IMR-90 (cell line): ENCODE measurements at regions not wholly inside any gene's neighbourhood (a gene's known extent, or its start where the extent isn't known, plus 50 kb on each side); places are given as distances from the start of the nearest gene placed in this dataset.

ENCODE experiments used
- BHLHE40 ChIP-seq: fragments of 150-350 bp; IDR thresholded peaks from 2 replicates; pipeline ENCODE4 v1.6.1; 2016; ENCODE audit warnings: mild to moderate bottlenecking, low read depth, low read length
- CEBPB ChIP-seq: IDR thresholded peaks from 2 replicates; pipeline ENCODE4 v1.6.1; 2012; ENCODE audit warnings: low read depth, low read length, improper control_type of control experiment
- CTCF ChIP-seq: conservative IDR thresholded peaks from 2 replicates; pipeline ENCODE4 v1.5.1; 2012; ENCODE audit warnings: mild to moderate bottlenecking, low read depth, low read length, improper control_type of control experiment
- ELK1 ChIP-seq: fragments of 150-350 bp; IDR thresholded peaks from 2 replicates; pipeline ENCODE4 v1.6.1; 2016; ENCODE audit warnings: low read depth, mild to moderate bottlenecking, low read length, moderate library complexity, borderline replicate concordance
- MXI1 ChIP-seq: IDR thresholded peaks from 2 replicates; pipeline ENCODE4 v1.6.1; 2012; ENCODE audit warnings: low read depth, mild to moderate bottlenecking, low read length, moderate library complexity, borderline replicate concordance
- POLR2A ChIP-seq: IDR thresholded peaks from 2 replicates; pipeline ENCODE4 v1.6.1; 2012; ENCODE audit warnings: mild to moderate bottlenecking, low read depth, low read length
- RAD21 ChIP-seq: IDR thresholded peaks from 2 replicates; pipeline ENCODE4 v1.6.1; 2012; ENCODE audit warnings: low read length, improper control_type of control experiment
- RCOR1 ChIP-seq: IDR thresholded peaks from 2 replicates; pipeline ENCODE4 v1.6.1; 2012; ENCODE audit warnings: mild to moderate bottlenecking, low read length, improper control_type of control experiment; ENCODE audit not compliant: insufficient replicate concordance

GRCh38 chr2:238582159-238582558, 155.4 kb downstream of the ASB1 start:
- no peak for TF ChIP-seq MXI1
- no peak for TF ChIP-seq CTCF
- no peak for TF ChIP-seq POLR2A
- no peak for TF ChIP-seq ELK1
- no peak for TF ChIP-seq RCOR1
- TF ChIP-seq RAD21: no peak
- no peak for TF ChIP-seq BHLHE40
- no peak for TF ChIP-seq CEBPB
